ENCODE measurements at regions not wholly inside any gene's neighbourhood (a gene's known extent, or its start where the extent isn't known, plus 50 kb on each side); places are given as distances from the start of the nearest gene placed in this dataset.

- H3K4me3 ChIP-seq (ENCODE audit: low read depth, low read length), result no peak overlapping the region
- ChIA-PET CTCF (no interaction called here), POLR2A (no interaction called here)
- no peaks in the 10 kb centered on the region for H3K36me3 ChIP-seq (ENCODE audit: control insufficient read depth, insufficient read depth, low read length)
- TF ChIP-seq, protein P1, sequence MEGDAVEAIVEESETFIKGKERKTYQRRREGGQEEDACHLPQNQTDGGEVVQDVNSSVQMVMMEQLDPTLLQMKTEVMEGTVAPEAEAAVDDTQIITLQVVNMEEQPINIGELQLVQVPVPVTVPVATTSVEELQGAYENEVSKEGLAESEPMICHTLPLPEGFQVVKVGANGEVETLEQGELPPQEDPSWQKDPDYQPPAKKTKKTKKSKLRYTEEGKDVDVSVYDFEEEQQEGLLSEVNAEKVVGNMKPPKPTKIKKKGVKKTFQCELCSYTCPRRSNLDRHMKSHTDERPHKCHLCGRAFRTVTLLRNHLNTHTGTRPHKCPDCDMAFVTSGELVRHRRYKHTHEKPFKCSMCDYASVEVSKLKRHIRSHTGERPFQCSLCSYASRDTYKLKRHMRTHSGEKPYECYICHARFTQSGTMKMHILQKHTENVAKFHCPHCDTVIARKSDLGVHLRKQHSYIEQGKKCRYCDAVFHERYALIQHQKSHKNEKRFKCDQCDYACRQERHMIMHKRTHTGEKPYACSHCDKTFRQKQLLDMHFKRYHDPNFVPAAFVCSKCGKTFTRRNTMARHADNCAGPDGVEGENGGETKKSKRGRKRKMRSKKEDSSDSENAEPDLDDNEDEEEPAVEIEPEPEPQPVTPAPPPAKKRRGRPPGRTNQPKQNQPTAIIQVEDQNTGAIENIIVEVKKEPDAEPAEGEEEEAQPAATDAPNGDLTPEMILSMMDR (IDR thresholded peaks at IDR 0.05; ENCODE audit: insufficient read depth, low read depth, low read length), result no peak
- H3K27me3 ChIP-seq (ENCODE audit: control insufficient read depth, insufficient read depth, low read length), result no peaks in the 10 kb centered on the region; the same call in 1 of the 2 replicates
- DNase-seq (ENCODE audit: low read depth), result no peak
These were observed 183.4 kb downstream of the ABCC12 start for GRCh38 chr16:47972246-47972985.

DNA sequence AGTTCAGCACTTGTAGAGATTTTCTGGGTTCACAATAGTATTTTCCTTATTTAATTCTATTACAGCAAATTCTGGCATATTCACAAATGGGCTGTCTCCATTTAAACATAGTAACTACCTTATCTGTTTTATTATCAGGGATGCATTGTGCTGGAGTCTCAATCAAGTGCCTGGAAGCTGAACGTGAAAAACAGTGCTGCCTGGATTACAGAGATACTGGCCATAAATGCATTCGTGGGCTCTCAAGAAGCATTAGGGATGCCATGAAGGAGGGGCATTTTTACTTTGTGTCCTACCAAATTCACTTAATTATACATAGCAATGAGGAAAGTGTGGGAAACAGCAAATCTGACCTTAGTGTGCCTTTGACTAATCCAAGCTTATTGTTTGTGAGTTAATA, 184.6 kb downstream of the ABCC12 start:
- TF ChIP-seq, protein P1 (IDR thresholded peaks at IDR 0.05; ENCODE audit: insufficient read depth, low read depth, low read length), result no peak
- Histone ChIP-seq H3K4me3 (ENCODE audit: low read depth, low read length) (no peak overlapping the region), H3K36me3 (ENCODE audit: control insufficient read depth, insufficient read depth, low read length) (no peaks in the 10 kb centered on the region), H3K27me3 (ENCODE audit: control insufficient read depth, insufficient read depth, low read length) (no peaks in the 10 kb centered on the region; the same call in 1 of the 2 replicates)
- ChIA-PET CTCF (no interaction called here), POLR2A (no interaction called here)
- DNase-seq (ENCODE audit: low read depth), result no peak

DNA sequence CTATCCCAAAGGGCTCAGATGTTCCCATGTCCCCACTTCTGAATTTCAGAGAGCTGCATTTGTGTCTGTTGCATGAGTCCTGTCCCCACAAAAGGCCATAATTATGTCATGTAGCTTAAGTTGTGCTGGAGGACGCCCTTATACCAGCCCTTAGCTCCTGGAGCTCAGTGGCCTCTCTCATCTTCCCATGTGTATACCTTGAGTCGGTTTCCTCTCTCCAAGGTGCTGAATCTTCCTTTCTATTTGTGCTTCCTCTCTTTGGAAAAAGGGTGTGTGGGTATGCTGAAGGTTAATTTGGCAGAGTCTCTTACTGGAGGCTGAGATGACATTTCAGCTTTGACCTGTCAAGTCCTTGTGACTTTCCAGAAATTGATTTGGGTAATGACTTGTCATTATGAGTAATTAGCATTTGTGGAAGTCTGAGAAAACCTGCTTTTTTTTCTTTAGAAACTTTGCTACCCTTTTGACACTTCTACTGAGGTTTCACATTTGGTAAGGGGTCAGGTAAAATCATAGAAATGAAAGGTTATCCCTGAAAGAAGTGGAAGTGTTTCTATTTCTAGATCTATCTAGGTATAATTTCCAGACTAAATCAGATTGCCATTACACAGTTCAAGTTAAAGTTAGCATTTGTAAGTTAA, 185.4 kb downstream of the ABCC12 start:
- ChIA-PET POLR2A (no interaction called here), CTCF (no interaction called here)
- TF ChIP-seq, protein P1 (IDR thresholded peaks at IDR 0.05; ENCODE audit: insufficient read depth, low read depth, low read length), result no peak
- Histone ChIP-seq H3K27me3 (ENCODE audit: control insufficient read depth, insufficient read depth, low read length) (no peaks in the 10 kb centered on the region; the same call in 1 of the 2 replicates), H3K4me3 (ENCODE audit: low read depth, low read length) (no peak overlapping the region), H3K36me3 (ENCODE audit: control insufficient read depth, insufficient read depth, low read length) (no peaks in the 10 kb centered on the region)
- DNase-seq (ENCODE audit: low read depth), result no peak

- H3K36me3 ChIP-seq (ENCODE audit: control insufficient read depth, insufficient read depth, low read length), result no peaks in the 10 kb centered on the region
- ChIA-PET POLR2A (no interaction called here), CTCF (interaction anchor here (0.6 kb wide), 1 partner anchor 200 kb away, joined by 3 read pairs; no protein-coding TSS in a partner anchor)
- TF ChIP-seq, protein P1 (IDR thresholded peaks at IDR 0.05; ENCODE audit: insufficient read depth, low read depth, low read length), result no peak
- no peaks in the 10 kb centered on the region; the same call in 1 of the 2 replicates for H3K27me3 ChIP-seq (ENCODE audit: control insufficient read depth, insufficient read depth, low read length)
- H3K4me3 ChIP-seq (ENCODE audit: low read depth, low read length), result no peak overlapping the region
- no peak for DNase-seq (ENCODE audit: low read depth)
These were observed 188.4 kb downstream of the ABCC12 start for GRCh38 chr16:47967374-47967773.

- TF ChIP-seq, protein P1 (IDR thresholded peaks at IDR 0.05; ENCODE audit: insufficient read depth, low read depth, low read length), result no peak
- ChIA-PET CTCF (interaction anchor here (1.3 kb wide), 1 partner anchor 199 kb away, joined by 3 read pairs; no protein-coding TSS in a partner anchor), POLR2A (no interaction called here)
- Histone ChIP-seq H3K4me3 (ENCODE audit: low read depth, low read length) (no peak overlapping the region), H3K36me3 (ENCODE audit: control insufficient read depth, insufficient read depth, low read length) (no peaks in the 10 kb centered on the region), H3K27me3 (ENCODE audit: control insufficient read depth, insufficient read depth, low read length) (no peaks in the 10 kb centered on the region; the same call in 1 of the 2 replicates)
- DNase-seq (ENCODE audit: low read depth), result no peak
These were observed 189.5 kb downstream of the ABCC12 start for GRCh38 chr16:47966325-47966724.

All from BJ (cell line).